Upper lobe of left lung (tissue), 6 donors: ENCODE measurements at regions not wholly inside any gene's neighbourhood (a gene's known extent, or its start where the extent isn't known, plus 50 kb on each side); places are given as distances from the start of the nearest gene placed in this dataset.

Source experiments
- ATAC-seq, 2 donors: fragments of 200-7000 bp; cut with Tn5 transposase; one replicate each; pipeline ENCODE4 v1.9.1; 2022; ENCODE audit warnings: mild to moderate bottlenecking in 2 of 2, moderate library complexity in 2 of 2; ENCODE audit not compliant: low FRiP score in 2 of 2
- DNase-seq, 2 donors: peaks; one replicate each; pipeline ENCODE4 v3.0.0-alpha.2; 2019 to 2020
- H3K27ac ChIP-seq, 4 donors: fragments of 200-600 bp; sonication (generic); one replicate each; pipeline ENCODE4 v1.5.1; 2016 to 2019
- H3K27me3 ChIP-seq, 4 donors: fragments of 200-600 bp; sonication (generic); one replicate each; pipeline ENCODE4 v1.5.1; 2017 to 2019
- H3K36me3 ChIP-seq, 4 donors: fragments of 200-600 bp; sonication (generic); one replicate each; pipeline ENCODE4 v1.5.1; 2016 to 2019
- H3K4me1 ChIP-seq, 4 donors: fragments of 200-600 bp; sonication (generic); one replicate each; pipeline ENCODE4 v1.5.1; 2018 to 2019
- H3K4me3 ChIP-seq, 4 donors: fragments of 200-600 bp; sonication (generic); one replicate each; pipeline ENCODE4 v1.5.1; 2017 to 2019; ENCODE audit warnings: mild to moderate bottlenecking in 2 of 4, moderate library complexity in 1 of 4
- H3K9me3 ChIP-seq, 4 donors: fragments of 200-600 bp; sonication (generic); one replicate each; pipeline ENCODE4 v1.5.1; 2018 to 2019
- EP300 ChIP-seq, 4 donors: sonication (generic); formaldehyde crosslinking; IDR thresholded peaks; one replicate each; pipeline ENCODE4 v1.5.1; 2017; ENCODE audit warnings: antibody characterized with exemption in 4 of 4, control low read depth in 2 of 4
- POLR2A ChIP-seq, 4 donors: fragments of 450-650 bp; IDR thresholded peaks; one replicate each; pipeline ENCODE4 v1.5.1; 2016 to 2017; ENCODE audit warnings: antibody characterized with exemption in 4 of 4, mild to moderate bottlenecking in 2 of 4
- POLR2AphosphoS5 ChIP-seq, 2 donors: sonication (generic); formaldehyde crosslinking; IDR thresholded peaks; one replicate each; pipeline ENCODE4 v1.5.1; 2017; ENCODE audit warnings: antibody characterized with exemption in 2 of 2
- WGBS, 2 donors: methylation state at CpG; one replicate each; pipeline ENCODE4 v1.1.5; 2017 to 2018; 5-methylcytosine and 5-hydroxymethylcytosine counted together
- TF ChIP-seq, protein P1 (sequence below), 6 experiments: fragments of 450-650 bp in 4 of 6; fragments of 200-600 bp in 2 of 6; sonication (generic) in 2 of 6; IDR thresholded peaks; one replicate each; pipeline ENCODE4 v1.5.1; 2016 to 2019; ENCODE audit warnings: antibody characterized with exemption in 6 of 6
- donor health status: DM: no; HTN: no; CAD: no; lungs with moderate emphysema.
- donor health status: DM: no; HTN: yes; CAD: no; lungs with severe emphysema.

DNA sequence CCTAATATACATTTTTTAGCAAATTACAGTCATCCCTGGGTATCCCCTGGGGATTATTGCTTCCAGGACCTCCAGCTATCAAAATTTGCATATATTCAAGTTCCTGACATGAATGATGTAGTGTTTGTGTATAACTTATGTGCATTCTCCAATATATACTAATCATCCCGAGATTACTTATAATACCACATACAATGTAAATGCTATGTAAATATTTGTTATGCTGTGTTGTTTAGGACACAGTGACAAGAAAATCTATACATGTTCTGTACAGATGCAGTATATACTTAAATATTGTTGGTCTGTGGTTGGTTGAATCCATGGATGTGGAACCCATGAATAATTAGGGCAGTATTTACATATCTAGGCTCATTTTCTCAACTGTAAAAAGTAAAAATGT, 1060.3 kb downstream of the DSC3 start:
- H3K27me3 ChIP-seq = no peaks in the 10 kb centered on the region
- no peaks in the 10 kb centered on the region for H3K4me1 ChIP-seq
- 73 to 95% methylated on average over 1 of the region's 1 CpG for WGBS, 2 donors
- no peak overlapping the region for H3K4me3 ChIP-seq
- TF ChIP-seq EP300 (IDR thresholded peaks at IDR 0.05) = no peak
- no peak for TF ChIP-seq POLR2AphosphoS5 (IDR thresholded peaks at IDR 0.05)
- TF ChIP-seq, protein P1, sequence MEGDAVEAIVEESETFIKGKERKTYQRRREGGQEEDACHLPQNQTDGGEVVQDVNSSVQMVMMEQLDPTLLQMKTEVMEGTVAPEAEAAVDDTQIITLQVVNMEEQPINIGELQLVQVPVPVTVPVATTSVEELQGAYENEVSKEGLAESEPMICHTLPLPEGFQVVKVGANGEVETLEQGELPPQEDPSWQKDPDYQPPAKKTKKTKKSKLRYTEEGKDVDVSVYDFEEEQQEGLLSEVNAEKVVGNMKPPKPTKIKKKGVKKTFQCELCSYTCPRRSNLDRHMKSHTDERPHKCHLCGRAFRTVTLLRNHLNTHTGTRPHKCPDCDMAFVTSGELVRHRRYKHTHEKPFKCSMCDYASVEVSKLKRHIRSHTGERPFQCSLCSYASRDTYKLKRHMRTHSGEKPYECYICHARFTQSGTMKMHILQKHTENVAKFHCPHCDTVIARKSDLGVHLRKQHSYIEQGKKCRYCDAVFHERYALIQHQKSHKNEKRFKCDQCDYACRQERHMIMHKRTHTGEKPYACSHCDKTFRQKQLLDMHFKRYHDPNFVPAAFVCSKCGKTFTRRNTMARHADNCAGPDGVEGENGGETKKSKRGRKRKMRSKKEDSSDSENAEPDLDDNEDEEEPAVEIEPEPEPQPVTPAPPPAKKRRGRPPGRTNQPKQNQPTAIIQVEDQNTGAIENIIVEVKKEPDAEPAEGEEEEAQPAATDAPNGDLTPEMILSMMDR (IDR thresholded peaks at IDR 0.05) = no peak
- TF ChIP-seq POLR2A (IDR thresholded peaks at IDR 0.05) = no peak
- H3K27ac ChIP-seq = no peak overlapping the region
- H3K36me3 ChIP-seq = no peaks in the 10 kb centered on the region
- ATAC-seq (no peak), DNase-seq (no peak)
- no peaks in the 10 kb centered on the region for H3K9me3 ChIP-seq

DNA sequence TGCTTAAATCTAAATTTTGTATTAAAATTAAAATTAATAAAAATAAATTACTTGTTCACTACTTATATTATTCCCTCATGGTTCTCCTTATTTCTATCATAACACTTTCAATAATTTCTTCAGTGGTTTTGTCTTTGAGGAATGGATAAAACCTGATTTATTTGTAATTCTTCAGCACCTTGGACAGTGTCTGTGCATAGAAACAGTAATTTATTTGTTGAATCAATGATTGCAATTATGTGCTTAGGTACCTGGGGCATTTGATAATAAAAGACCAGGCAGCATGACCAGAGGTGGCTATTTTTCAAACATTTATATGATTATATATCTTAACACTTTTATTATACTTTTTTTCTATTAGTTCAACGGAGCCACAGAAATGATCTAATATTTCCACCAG, 1062.7 kb downstream of the DSC3 start:
- no peak overlapping the region for H3K4me3 ChIP-seq
- WGBS, 2 donors = 92 to 93% methylated on average over 1 of the region's 1 CpG
- H3K36me3 ChIP-seq = no peaks in the 10 kb centered on the region
- no peaks in the 10 kb centered on the region for H3K9me3 ChIP-seq
- H3K27me3 ChIP-seq = no peaks in the 10 kb centered on the region
- ATAC-seq (no peak), DNase-seq (no peak)
- no peaks in the 10 kb centered on the region for H3K4me1 ChIP-seq
- TF ChIP-seq POLR2AphosphoS5 (IDR thresholded peaks at IDR 0.05) = no peak
- no peak for TF ChIP-seq POLR2A (IDR thresholded peaks at IDR 0.05)
- no peak for TF ChIP-seq EP300 (IDR thresholded peaks at IDR 0.05)
- TF ChIP-seq, protein P1 (IDR thresholded peaks at IDR 0.05) = no peak
- H3K27ac ChIP-seq = no peak overlapping the region

DNA sequence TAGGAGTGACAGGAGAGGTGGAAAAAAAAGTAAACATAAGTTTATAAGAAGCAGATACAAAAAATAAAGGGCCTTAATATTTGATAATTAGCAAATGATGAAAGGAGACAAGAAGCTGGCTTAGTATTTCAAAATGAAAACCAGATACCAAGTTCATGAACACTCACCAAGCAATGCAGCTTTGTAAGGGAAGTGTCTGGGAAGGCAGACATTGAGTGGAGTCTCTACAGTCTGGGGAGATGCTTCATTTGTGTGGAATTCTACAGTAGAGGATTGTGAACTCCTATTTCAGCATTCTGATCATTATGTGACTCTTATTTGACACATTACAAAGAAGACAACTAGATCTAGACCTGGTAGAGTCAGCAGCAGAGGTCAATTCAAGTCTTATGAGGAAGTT, 1072.7 kb downstream of the DSC3 start:
- Histone ChIP-seq H3K4me3 (no peak overlapping the region), H3K4me1 (no peaks in the 10 kb centered on the region), H3K9me3 (no peaks in the 10 kb centered on the region), H3K27me3 (no peaks in the 10 kb centered on the region), H3K36me3 (no peaks in the 10 kb centered on the region), H3K27ac (no peak overlapping the region)
- ATAC-seq (no peak), DNase-seq (no peak)
- TF ChIP-seq EP300 (IDR thresholded peaks at IDR 0.05) (no peak), POLR2AphosphoS5 (IDR thresholded peaks at IDR 0.05) (no peak), POLR2A (IDR thresholded peaks at IDR 0.05) (no peak)
- TF ChIP-seq, protein P1 (IDR thresholded peaks at IDR 0.05) = no peak

GRCh38 chr18:29962579-29962978, 1080.0 kb downstream of the DSC3 start:
- TF ChIP-seq, protein P1 (IDR thresholded peaks at IDR 0.05) = no peak
- no peak for TF ChIP-seq EP300 (IDR thresholded peaks at IDR 0.05)
- no peak for TF ChIP-seq POLR2A (IDR thresholded peaks at IDR 0.05)
- H3K27ac ChIP-seq = no peak overlapping the region
- 58 to 59% methylated on average over 3 of the region's 3 CpGs for WGBS, 2 donors
- no peaks in the 10 kb centered on the region for H3K27me3 ChIP-seq
- no peaks in the 10 kb centered on the region for H3K36me3 ChIP-seq
- no peaks in the 10 kb centered on the region for H3K9me3 ChIP-seq
- DNase-seq (no peak), ATAC-seq (no peak)
- no peak overlapping the region for H3K4me3 ChIP-seq
- H3K4me1 ChIP-seq = no peaks in the 10 kb centered on the region

- no peak for TF ChIP-seq POLR2A (IDR thresholded peaks at IDR 0.05)
- Histone ChIP-seq H3K27me3 (no peaks in the 10 kb centered on the region), H3K9me3 (no peaks in the 10 kb centered on the region), H3K4me3 (no peak overlapping the region), H3K27ac (no peak overlapping the region), H3K36me3 (no peaks in the 10 kb centered on the region), H3K4me1 (no peaks in the 10 kb centered on the region)
- ATAC-seq (no peak), DNase-seq (no peak)
Observed at GRCh38 chr18:29960539-29960938, 1082.0 kb downstream of the DSC3 start.
